ENCODE measurements at regions not wholly inside any gene's neighbourhood (a gene's known extent, or its start where the extent isn't known, plus 50 kb on each side); places are given as distances from the start of the nearest gene placed in this dataset.

GRCh38 chr5:101664071-101664791 is 631.9 kb downstream of the SLCO4C1 start:
- Histone ChIP-seq H3K27me3 (ENCODE audit: control insufficient read depth in 3 of 3, insufficient read depth in 3 of 3, low read depth in 1 of 3, low read length in 3 of 3) (no peaks in the 10 kb centered on the region), H3K23ac (ENCODE audit: low read depth, low read length, poor library complexity) (no peak overlapping the region), H3K4me1 (ENCODE audit: control insufficient read depth in 2 of 2, insufficient read depth in 1 of 2, low read depth in 1 of 2, low read length in 2 of 2) (no peaks in the 10 kb centered on the region), H4K91ac (ENCODE audit: low read depth, low read length, poor library complexity) (no peak overlapping the region), H3K4me2 (ENCODE audit: insufficient read depth, low read length, poor library complexity, severe bottlenecking) (no peak overlapping the region), H3K27ac (replicated peaks; ENCODE audit: low read length) (no peak overlapping the region), H3K4ac (ENCODE audit: low read length) (no peak overlapping the region), H2BK15ac (ENCODE audit: low read length) (no peak overlapping the region), H3K9me3 (replicated peaks in 1 of 2; ENCODE audit: control insufficient read depth in 2 of 2, insufficient read depth in 1 of 2, low read depth in 1 of 2, low read length in 2 of 2) (no peaks in the 10 kb centered on the region), H3K79me1 (ENCODE audit: low read depth, low read length) (no peaks in the 10 kb centered on the region), H2BK5ac (ENCODE audit: low read length) (no peak overlapping the region), H2BK12ac (ENCODE audit: low read length) (no peak overlapping the region), H2AK5ac (ENCODE audit: low read depth, low read length) (no peak overlapping the region), H2BK120ac (ENCODE audit: low read depth, low read length) (no peak overlapping the region), H4K8ac (ENCODE audit: low read depth, low read length) (no peak overlapping the region), H3K9ac (ENCODE audit: low read depth, low read length, poor library complexity) (no peak overlapping the region), H3K36me3 (replicated peaks in 1 of 2; ENCODE audit: control insufficient read depth in 2 of 2, insufficient read depth in 2 of 2, low read length in 2 of 2) (no peaks in the 10 kb centered on the region), H3K4me3 (ENCODE audit: low read length in 2 of 2) (no peak overlapping the region), H3K14ac (ENCODE audit: low read length) (no peak overlapping the region), H2AFZ (ENCODE audit: low read length) (peak overlapping the region; percentile 9), H3K18ac (ENCODE audit: low read length) (no peak overlapping the region)
- WGBS, 2 donors (ENCODE audit: extremely low coverage in 2 of 2, insufficient read length in 2 of 2, insufficient replicate concordance in 1 of 2) = no CpG with 5 or more reads among the region's 9 CpGs
- no peak for DNase-seq (ENCODE audit: low spot score)

DNA sequence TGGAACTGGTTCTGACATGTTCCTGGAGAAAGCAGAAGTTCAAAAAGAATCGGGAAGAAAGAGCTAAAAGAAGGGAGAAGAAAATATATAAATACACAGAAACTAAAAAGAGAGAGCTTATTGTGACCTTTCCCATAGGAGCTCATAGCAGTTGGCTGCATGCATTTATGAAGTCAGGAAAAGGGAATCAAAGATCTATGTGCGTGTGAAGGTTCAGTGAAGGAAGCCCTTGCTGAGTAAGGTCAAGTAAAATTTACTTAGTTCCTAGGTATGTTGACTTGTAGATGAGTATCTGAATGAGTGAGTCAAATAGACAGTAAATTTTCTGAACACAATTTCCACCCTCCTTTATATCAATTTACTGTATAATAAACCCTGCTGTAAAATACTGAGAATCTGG is 632.5 kb downstream of the SLCO4C1 start:
- H2BK120ac ChIP-seq (ENCODE audit: low read depth, low read length) = no peak overlapping the region
- H2AFZ ChIP-seq (ENCODE audit: low read length) = peak overlapping the region; percentile 65
- H3K23ac ChIP-seq (ENCODE audit: low read depth, low read length, poor library complexity) = no peak overlapping the region
- no peak overlapping the region for H3K9ac ChIP-seq (ENCODE audit: low read depth, low read length, poor library complexity)
- no CpG with 5 or more reads among the region's 2 CpGs for WGBS, 2 donors (ENCODE audit: extremely low coverage in 2 of 2, insufficient read length in 2 of 2, insufficient replicate concordance in 1 of 2)
- no peaks in the 10 kb centered on the region for H3K4me1 ChIP-seq (ENCODE audit: control insufficient read depth in 2 of 2, insufficient read depth in 1 of 2, low read depth in 1 of 2, low read length in 2 of 2)
- no peak overlapping the region for H3K14ac ChIP-seq (ENCODE audit: low read length)
- H4K91ac ChIP-seq (ENCODE audit: low read depth, low read length, poor library complexity) = no peak overlapping the region
- H3K79me1 ChIP-seq (ENCODE audit: low read depth, low read length) = no peaks in the 10 kb centered on the region
- H2BK12ac ChIP-seq (ENCODE audit: low read length) = no peak overlapping the region
- no peak overlapping the region for H3K4me3 ChIP-seq (ENCODE audit: low read length in 2 of 2)
- H3K4me2 ChIP-seq (ENCODE audit: insufficient read depth, low read length, poor library complexity, severe bottlenecking) = no peak overlapping the region
- no peak for DNase-seq (ENCODE audit: low spot score)
- H2AK5ac ChIP-seq (ENCODE audit: low read depth, low read length) = no peak overlapping the region
- no peak overlapping the region for H3K4ac ChIP-seq (ENCODE audit: low read length)
- no peak overlapping the region for H2BK15ac ChIP-seq (ENCODE audit: low read length)
- no peak overlapping the region for H3K27ac ChIP-seq (replicated peaks; ENCODE audit: low read length)
- H2BK5ac ChIP-seq (ENCODE audit: low read length) = no peak overlapping the region
- no peaks in the 10 kb centered on the region for H3K36me3 ChIP-seq (replicated peaks in 1 of 2; ENCODE audit: control insufficient read depth in 2 of 2, insufficient read depth in 2 of 2, low read length in 2 of 2)
- H3K27me3 ChIP-seq (ENCODE audit: control insufficient read depth in 3 of 3, insufficient read depth in 3 of 3, low read depth in 1 of 3, low read length in 3 of 3) = no peaks in the 10 kb centered on the region
- H3K9me3 ChIP-seq (replicated peaks in 1 of 2; ENCODE audit: control insufficient read depth in 2 of 2, insufficient read depth in 1 of 2, low read depth in 1 of 2, low read length in 2 of 2) = no peaks in the 10 kb centered on the region
- H3K18ac ChIP-seq (ENCODE audit: low read length) = no peak overlapping the region
- no peak overlapping the region for H4K8ac ChIP-seq (ENCODE audit: low read depth, low read length)

GRCh38 chr5:101662263-101662662 is 633.8 kb downstream of the SLCO4C1 start:
- Histone ChIP-seq H3K27me3 (ENCODE audit: control insufficient read depth in 3 of 3, insufficient read depth in 3 of 3, low read depth in 1 of 3, low read length in 3 of 3) (no peaks in the 10 kb centered on the region), H2BK15ac (ENCODE audit: low read length) (no peak overlapping the region), H4K91ac (ENCODE audit: low read depth, low read length, poor library complexity) (no peak overlapping the region), H3K79me1 (ENCODE audit: low read depth, low read length) (no peaks in the 10 kb centered on the region), H3K9me3 (replicated peaks in 1 of 2; ENCODE audit: control insufficient read depth in 2 of 2, insufficient read depth in 1 of 2, low read depth in 1 of 2, low read length in 2 of 2) (no peaks in the 10 kb centered on the region), H2BK5ac (ENCODE audit: low read length) (no peak overlapping the region), H3K4me2 (ENCODE audit: insufficient read depth, low read length, poor library complexity, severe bottlenecking) (no peak overlapping the region), H3K4ac (ENCODE audit: low read length) (no peak overlapping the region), H3K36me3 (replicated peaks in 1 of 2; ENCODE audit: control insufficient read depth in 2 of 2, insufficient read depth in 2 of 2, low read length in 2 of 2) (no peaks in the 10 kb centered on the region), H3K14ac (ENCODE audit: low read length) (no peak overlapping the region), H3K4me1 (ENCODE audit: control insufficient read depth in 2 of 2, insufficient read depth in 1 of 2, low read depth in 1 of 2, low read length in 2 of 2) (no peaks in the 10 kb centered on the region), H2BK120ac (ENCODE audit: low read depth, low read length) (no peak overlapping the region), H2BK12ac (ENCODE audit: low read length) (no peak overlapping the region), H2AFZ (ENCODE audit: low read length) (no peak overlapping the region), H3K18ac (ENCODE audit: low read length) (no peak overlapping the region), H3K9ac (ENCODE audit: low read depth, low read length, poor library complexity) (no peak overlapping the region), H4K8ac (ENCODE audit: low read depth, low read length) (no peak overlapping the region), H3K23ac (ENCODE audit: low read depth, low read length, poor library complexity) (no peak overlapping the region), H3K27ac (replicated peaks; ENCODE audit: low read length) (no peak overlapping the region), H3K4me3 (ENCODE audit: low read length in 2 of 2) (no peak overlapping the region), H2AK5ac (ENCODE audit: low read depth, low read length) (no peak overlapping the region)
- no peak for DNase-seq (ENCODE audit: low spot score)

- Histone ChIP-seq H3K4me2 (ENCODE audit: insufficient read depth, low read length, poor library complexity, severe bottlenecking) (no peak overlapping the region), H2AK5ac (ENCODE audit: low read depth, low read length) (no peak overlapping the region), H3K14ac (ENCODE audit: low read length) (no peak overlapping the region), H3K27me3 (ENCODE audit: control insufficient read depth in 3 of 3, insufficient read depth in 3 of 3, low read depth in 1 of 3, low read length in 3 of 3) (no peaks in the 10 kb centered on the region), H3K4me1 (ENCODE audit: control insufficient read depth in 2 of 2, insufficient read depth in 1 of 2, low read depth in 1 of 2, low read length in 2 of 2) (no peaks in the 10 kb centered on the region), H2BK5ac (ENCODE audit: low read length) (no peak overlapping the region), H3K4me3 (ENCODE audit: low read length in 2 of 2) (no peak overlapping the region), H3K4ac (ENCODE audit: low read length) (no peak overlapping the region), H3K36me3 (replicated peaks in 1 of 2; ENCODE audit: control insufficient read depth in 2 of 2, insufficient read depth in 2 of 2, low read length in 2 of 2) (no peaks in the 10 kb centered on the region), H3K79me1 (ENCODE audit: low read depth, low read length) (no peaks in the 10 kb centered on the region), H3K9ac (ENCODE audit: low read depth, low read length, poor library complexity) (no peak overlapping the region), H2BK12ac (ENCODE audit: low read length) (no peak overlapping the region), H3K9me3 (replicated peaks in 1 of 2; ENCODE audit: control insufficient read depth in 2 of 2, insufficient read depth in 1 of 2, low read depth in 1 of 2, low read length in 2 of 2) (no peaks in the 10 kb centered on the region), H2BK15ac (ENCODE audit: low read length) (no peak overlapping the region), H3K27ac (replicated peaks; ENCODE audit: low read length) (no peak overlapping the region), H4K91ac (ENCODE audit: low read depth, low read length, poor library complexity) (no peak overlapping the region), H3K18ac (ENCODE audit: low read length) (no peak overlapping the region), H2AFZ (ENCODE audit: low read length) (peak overlapping the region; percentile 65), H2BK120ac (ENCODE audit: low read depth, low read length) (no peak overlapping the region), H3K23ac (ENCODE audit: low read depth, low read length, poor library complexity) (no peak overlapping the region), H4K8ac (ENCODE audit: low read depth, low read length) (no peak overlapping the region)
- WGBS, 2 donors (ENCODE audit: extremely low coverage in 2 of 2, insufficient read length in 2 of 2, insufficient replicate concordance in 1 of 2) = no CpG with 5 or more reads among the region's 7 CpGs
- DNase-seq (ENCODE audit: low spot score) = no peak
Measured at GRCh38 chr5:101658433-101658832, 637.7 kb downstream of the SLCO4C1 start.
